GM23248 (cell line): ENCODE measurements at regions not wholly inside any gene's neighbourhood (a gene's known extent, or its start where the extent isn't known, plus 50 kb on each side); places are given as distances from the start of the nearest gene placed in this dataset.
"Not testable (repeated sequence)": the region's sequence is repeated elsewhere in the genome, so short reads cannot be mapped to it uniquely, and the experiment has no call there.

Experiments
- DNase-seq: peaks from one replicate; pipeline ENCODE4 v3.0.0-alpha.2; 2015
- H2AFZ ChIP-seq: fragments of 200-600 bp; sonication (generic); 2 replicates; pipeline ENCODE4 v1.6.1; 2016; ENCODE audit warnings: antibody characterized with exemption
- H3F3A ChIP-seq: fragments of 200-600 bp; sonication (generic); 2 replicates; pipeline ENCODE4 v1.6.1; 2016; ENCODE audit warnings: mild to moderate bottlenecking, antibody characterized with exemption, mixed run types; ENCODE audit not compliant: insufficient read depth
- H3K27ac ChIP-seq: fragments of 200-600 bp; sonication (generic); 2 replicates; pipeline ENCODE4 v1.5.1; 2016; ENCODE audit warnings: mild to moderate bottlenecking
- H3K27me3 ChIP-seq: fragments of 200-600 bp; sonication (generic); replicated peaks from 2 replicates; pipeline ENCODE4 v1.6.1; 2016; ENCODE audit warnings: mild to moderate bottlenecking; ENCODE audit not compliant: insufficient read depth
- H3K36me3 ChIP-seq: fragments of 200-600 bp; sonication (generic); 2 replicates; pipeline ENCODE4 v1.6.1; 2016; ENCODE audit warnings: low read depth, mild to moderate bottlenecking
- H3K4me1 ChIP-seq: fragments of 200-600 bp; sonication (generic); 2 replicates; pipeline ENCODE4 v1.6.1; 2016; ENCODE audit warnings: mild to moderate bottlenecking; ENCODE audit not compliant: insufficient read depth
- H3K4me2 ChIP-seq: fragments of 200-600 bp; sonication (generic); one replicate; pipeline ENCODE4 v1.6.1; 2016; ENCODE audit warnings: mild to moderate bottlenecking; ENCODE audit not compliant: unreplicated experiment
- H3K4me3 ChIP-seq: fragments of 200-600 bp; sonication (generic); 2 replicates; pipeline ENCODE4 v1.5.1; 2016; ENCODE audit warnings: mild to moderate bottlenecking
- H3K79me2 ChIP-seq: fragments of 200-600 bp; sonication (generic); 2 replicates; pipeline ENCODE4 v1.6.1; 2016; ENCODE audit warnings: mild to moderate bottlenecking; ENCODE audit not compliant: insufficient read depth
- H3K9ac ChIP-seq: fragments of 200-600 bp; sonication (generic); 2 replicates; pipeline ENCODE4 v1.6.1; 2016; ENCODE audit warnings: mild to moderate bottlenecking
- H3K9me2 ChIP-seq: fragments of 200-600 bp; sonication (generic); 2 replicates; pipeline ENCODE4 v1.6.1; 2016; ENCODE audit warnings: mixed run types, mild to moderate bottlenecking, moderate library complexity; ENCODE audit not compliant: insufficient read depth
- H3K9me3 ChIP-seq: fragments of 200-600 bp; sonication (generic); one replicate; pipeline ENCODE4 v1.6.1; 2017; ENCODE audit warnings: low read depth
- H4K20me1 ChIP-seq: fragments of 200-600 bp; sonication (generic); 2 replicates; pipeline ENCODE4 v1.6.0; 2016; ENCODE audit not compliant: insufficient read depth
- EZH2 ChIP-seq: fragments of 200-600 bp; sonication (generic); IDR thresholded peaks from 2 replicates; pipeline ENCODE4 v1.6.1; 2018; ENCODE audit warnings: antibody characterized with exemption, mild to moderate bottlenecking; ENCODE audit not compliant: insufficient read depth, poor library complexity, severe bottlenecking
- EZH2phosphoT487 ChIP-seq: fragments of 200-600 bp; sonication (generic); IDR thresholded peaks from 2 replicates; pipeline ENCODE4 v1.6.1; 2018; ENCODE audit warnings: antibody characterized with exemption, moderate library complexity, mild to moderate bottlenecking, low read depth; ENCODE audit not compliant: insufficient read depth
- WGBS, 2 experiments: methylation state at CpG; one replicate each; pipeline ENCODE4 v1.1.6; 2015 to 2017; ENCODE audit warnings: low lambda C conversion rate in 2 of 2, low coverage in 1 of 2; ENCODE audit errors: missing lambda C conversion rate in 2 of 2; 5-methylcytosine and 5-hydroxymethylcytosine counted together
- in situ Hi-C: fragments of 300-500 bp; cut with MboI; formaldehyde crosslinking; loops from 2 replicates; pipeline ENCODE4 v1.15.0; 2020

GRCh38 chr12:59429766-59430165 is 166.1 kb upstream of the SLC16A7 start:
- H3K4me3 ChIP-seq, result no peak overlapping the region
- no peak overlapping the region for H3K9ac ChIP-seq
- TF ChIP-seq EZH2, result no peak
- TF ChIP-seq EZH2phosphoT487, result no peak
- no peaks in the 10 kb centered on the region for H3K36me3 ChIP-seq
- no peaks in the 10 kb centered on the region for H4K20me1 ChIP-seq
- WGBS, 2 experiments, result 13 to 19% methylated on average over 1 of the region's 1 CpG
- H2AFZ ChIP-seq, result no peak overlapping the region
- no peaks in the 10 kb centered on the region for H3K9me2 ChIP-seq
- in situ Hi-C loops, result loop anchor here (25.0 kb wide), 2 partner anchors 383 to 1058 kb away; no protein-coding TSS in a partner anchor
- no peaks in the 10 kb centered on the region for H3K9me3 ChIP-seq
- no peaks in the 10 kb centered on the region for H3F3A ChIP-seq
- H3K4me1 ChIP-seq, result 0 out of 2 replicates have a peak, but pooled peaks cover 12% of the 10 kb centered on the region
- no peak overlapping the region for H3K27ac ChIP-seq
- no peaks in the 10 kb centered on the region for H3K79me2 ChIP-seq
- peak; percentile 45 for DNase-seq
- H3K4me2 ChIP-seq, result no peak overlapping the region
- H3K27me3 ChIP-seq, result no peaks in the 10 kb centered on the region

- in situ Hi-C loops, result loop anchor here (25.0 kb wide), 2 partner anchors 387 to 1062 kb away; no protein-coding TSS in a partner anchor
- no peak overlapping the region for H3K27ac ChIP-seq
- H3K9me3 ChIP-seq, result no peaks in the 10 kb centered on the region
- no peaks in the 10 kb centered on the region for H3K27me3 ChIP-seq
- H3K9me2 ChIP-seq, result no peaks in the 10 kb centered on the region
- peak; percentile 21 for DNase-seq
- 11 to 20% methylated on average over 3 of the region's 3 CpGs for WGBS, 2 experiments
- no peaks in the 10 kb centered on the region for H3K36me3 ChIP-seq
- no peaks in the 10 kb centered on the region for H3F3A ChIP-seq
- no peak overlapping the region for H2AFZ ChIP-seq
- no peak overlapping the region for H3K9ac ChIP-seq
- H4K20me1 ChIP-seq, result no peaks in the 10 kb centered on the region
- TF ChIP-seq EZH2 (no peak), EZH2phosphoT487 (0 out of 2 replicates have a peak, but pooled peaks have one; percentile 62)
- H3K4me3 ChIP-seq, result no peak overlapping the region
- no peaks in the 10 kb centered on the region for H3K79me2 ChIP-seq
- 0 out of 2 replicates have a peak, but pooled peaks cover 12% of the 10 kb centered on the region for H3K4me1 ChIP-seq
- no peak overlapping the region for H3K4me2 ChIP-seq
These were observed 170.0 kb upstream of the SLC16A7 start for GRCh38 chr12:59425798-59426197.

- not testable (repeated sequence) for H3K4me3 ChIP-seq, H2AFZ ChIP-seq, H3F3A ChIP-seq, H3K9me2 ChIP-seq, H3K4me1 ChIP-seq, H3K4me2 ChIP-seq, H3K36me3 ChIP-seq, DNase-seq, H3K79me2 ChIP-seq, H3K9ac ChIP-seq, H4K20me1 ChIP-seq, H3K27ac ChIP-seq, H3K27me3 ChIP-seq, H3K9me3 ChIP-seq
- WGBS, 2 experiments, result 97% methylated on average over 3 of the region's 3 CpGs
- in situ Hi-C loops, result loop anchor here (25.0 kb wide), 2 partner anchors 388 to 1063 kb away; no protein-coding TSS in a partner anchor
These were observed 171.2 kb upstream of the SLC16A7 start for GRCh38 chr12:59424666-59425065.

GRCh38 chr12:59414051-59414450 is 181.8 kb upstream of the SLC16A7 start:
- Histone ChIP-seq H3K4me3 (no peak overlapping the region), H3K36me3 (no peaks in the 10 kb centered on the region), H3K27me3 (no peaks in the 10 kb centered on the region), H3K9me2 (no peaks in the 10 kb centered on the region; the same call in 1 of the 2 replicates), H3K9me3 (no peaks in the 10 kb centered on the region), H3F3A (no peaks in the 10 kb centered on the region), H3K4me2 (no peak overlapping the region), H3K27ac (no peak overlapping the region), H2AFZ (no peak overlapping the region), H3K79me2 (no peaks in the 10 kb centered on the region), H3K4me1 (no peaks in the 10 kb centered on the region), H3K9ac (no peak overlapping the region), H4K20me1 (no peaks in the 10 kb centered on the region)
- WGBS, 2 experiments, result 48 to 62% methylated on average over 1 of the region's 1 CpG
- DNase-seq, result no peak
- TF ChIP-seq EZH2, result no peak
- TF ChIP-seq EZH2phosphoT487, result no peak
- in situ Hi-C loops, result no loop called here

- Histone ChIP-seq H2AFZ (no peak overlapping the region), H3K27ac (no peak overlapping the region), H3K27me3 (no peaks in the 10 kb centered on the region), H3K4me2 (no peak overlapping the region), H3K9ac (no peak overlapping the region), H3K36me3 (no peaks in the 10 kb centered on the region), H4K20me1 (no peaks in the 10 kb centered on the region), H3K9me2 (no peaks in the 10 kb centered on the region), H3K9me3 (no peaks in the 10 kb centered on the region), H3F3A (no peaks in the 10 kb centered on the region), H3K4me3 (no peak overlapping the region), H3K79me2 (no peaks in the 10 kb centered on the region), H3K4me1 (peaks cover 18% of the 10 kb centered on the region)
- peak; percentile 56 for DNase-seq
- 0 to 3% methylated on average over 1 of the region's 1 CpG for WGBS, 2 experiments
- in situ Hi-C loops, result no loop called here
- no peak for TF ChIP-seq EZH2phosphoT487
- TF ChIP-seq EZH2, result no peak
These were observed 187.4 kb upstream of the SLC16A7 start for GRCh38 chr12:59408431-59408830.
